ENCODE measurements at regions not wholly inside any gene's neighbourhood (a gene's known extent, or its start where the extent isn't known, plus 50 kb on each side); places are given as distances from the start of the nearest gene placed in this dataset.

GRCh38 chr20:52247548-52247947 lies 56.0 kb upstream of the ZFP64 start:
- no peak for TF ChIP-seq ELF4 (CRISPR knock-in tag; IDR thresholded peaks at IDR 0.05; ENCODE audit: borderline replicate concordance)
- no peak for TF ChIP-seq TBP (CRISPR knock-in tag; IDR thresholded peaks at IDR 0.05)
- no peak for TF ChIP-seq POLR2A (IDR thresholded peaks at IDR 0.05; ENCODE audit: insufficient read depth in 1 of 2, low read depth in 2 of 2, low read length in 2 of 2)
